NAMALWA (cell line): ENCODE measurements at regions not wholly inside any gene's neighbourhood (a gene's known extent, or its start where the extent isn't known, plus 50 kb on each side); places are given as distances from the start of the nearest gene placed in this dataset.
A peak's percentile ranks its signal among the peaks of the same experiment; 100 is the strongest.

Source experiments
- DNase-seq: peaks from one replicate; pipeline ENCODE4 v3.0.0-alpha.2; 2015; ENCODE audit warnings: low spot score

DNA sequence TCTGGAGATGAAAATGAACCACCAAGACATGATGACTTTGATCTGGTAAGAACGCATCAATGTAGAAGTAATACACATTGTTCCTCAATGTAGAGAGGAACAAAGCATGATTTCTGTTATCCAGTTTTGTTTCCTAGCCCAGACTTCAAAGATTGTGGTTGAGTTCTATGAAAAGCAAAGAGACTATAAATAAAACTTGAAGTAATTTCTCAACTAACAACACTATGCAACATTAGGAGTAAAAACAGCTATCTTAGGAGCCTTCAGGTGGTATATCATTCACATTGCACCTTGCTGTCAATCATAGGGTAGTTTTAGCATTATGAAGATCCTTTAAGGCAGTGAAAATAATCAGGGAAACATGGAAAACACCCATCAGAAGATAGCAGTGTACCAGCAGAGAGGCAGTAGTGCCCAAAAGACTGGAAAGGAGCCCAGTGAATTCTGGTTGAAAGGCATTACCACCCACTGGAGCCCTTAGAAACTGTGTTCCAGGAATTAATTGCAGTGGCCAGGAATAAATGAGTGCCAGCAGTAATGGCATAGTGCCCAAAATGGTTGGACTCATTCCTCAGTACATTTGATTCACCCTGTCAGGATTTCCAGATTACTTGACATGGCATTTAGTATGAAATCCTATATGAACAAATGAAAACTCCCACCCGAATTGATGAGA lies 300.7 kb upstream of the CXXC4 start:
- no peak for DNase-seq

DNA sequence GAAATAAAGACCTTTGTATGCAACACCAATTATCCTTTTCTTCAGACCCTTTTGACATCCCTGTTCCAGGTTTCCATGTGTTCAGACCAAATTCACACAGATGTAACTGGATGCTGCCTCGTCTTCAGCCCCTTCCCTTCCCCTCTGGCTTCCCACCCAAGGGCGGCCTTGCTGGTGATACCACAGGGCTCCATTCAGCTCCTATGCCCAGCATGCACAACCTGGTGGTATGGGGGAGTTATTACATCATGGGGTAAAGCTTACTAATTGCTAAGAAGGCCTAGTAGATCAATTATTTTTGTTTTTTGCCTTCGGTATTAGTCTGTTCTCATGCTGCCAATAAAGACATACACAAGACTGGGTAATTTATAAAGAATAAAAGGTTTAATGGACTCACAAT lies 317.0 kb upstream of the CXXC4 start:
- peak; percentile 19 for DNase-seq

DNA sequence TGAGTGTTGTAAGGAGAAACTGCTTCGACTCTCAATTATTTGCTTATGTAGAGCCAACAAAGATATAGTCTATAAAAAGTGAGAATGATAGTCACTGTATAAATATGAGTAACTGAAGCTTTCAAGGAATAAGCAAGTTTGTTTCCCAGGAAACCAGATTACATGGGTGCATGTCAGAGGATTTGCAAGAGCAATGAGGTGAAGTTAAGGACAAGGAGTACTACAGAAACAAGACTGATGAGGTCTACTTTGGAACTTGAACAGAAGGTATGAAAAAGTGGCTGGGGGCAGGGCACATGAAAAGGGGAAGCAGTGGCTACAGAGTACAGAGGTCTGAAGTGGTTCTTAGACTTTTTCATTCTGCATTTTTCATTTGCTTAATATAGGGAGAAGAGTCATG lies 321.0 kb upstream of the CXXC4 start:
- peak; percentile 8 for DNase-seq

DNA sequence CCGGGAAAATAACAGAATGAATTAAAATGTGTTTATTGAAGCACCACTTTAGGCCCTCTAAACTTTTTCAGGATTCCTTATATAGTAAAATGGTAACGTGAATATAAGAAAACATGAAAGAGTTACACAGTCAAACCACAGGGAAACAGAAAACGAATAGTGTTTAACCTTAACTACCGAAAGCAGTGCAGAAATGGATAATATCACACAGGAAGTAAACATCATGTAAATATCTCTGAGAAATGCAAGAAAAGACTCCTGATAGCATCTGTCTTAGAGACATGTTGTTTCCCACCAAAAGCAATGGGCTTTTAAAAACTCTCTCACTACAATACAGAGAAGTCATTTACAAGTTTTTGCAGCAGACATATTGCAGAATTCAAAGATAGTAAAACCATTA lies 323.9 kb upstream of the CXXC4 start:
- no peak for DNase-seq

DNA sequence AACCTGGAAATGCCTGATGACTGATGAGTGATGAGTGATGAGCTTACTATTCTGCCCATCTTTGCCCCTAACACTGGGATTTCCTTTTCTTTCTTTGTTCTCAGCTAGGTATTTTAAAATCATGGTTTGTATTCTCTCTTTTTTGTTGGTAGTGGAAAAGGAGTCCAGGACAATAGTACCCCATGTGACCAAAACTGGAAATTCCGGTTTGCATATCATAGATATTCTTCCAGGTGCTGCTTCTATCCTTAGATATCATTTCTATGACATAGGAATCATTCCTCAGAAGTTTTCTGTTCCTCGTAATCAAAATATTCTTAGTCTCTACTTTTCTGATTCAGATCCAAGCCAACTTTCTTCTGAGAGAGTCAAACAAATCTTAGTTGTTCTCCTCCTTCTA lies 320.5 kb upstream of the TET2 start:
- DNase-seq = no peak

DNA sequence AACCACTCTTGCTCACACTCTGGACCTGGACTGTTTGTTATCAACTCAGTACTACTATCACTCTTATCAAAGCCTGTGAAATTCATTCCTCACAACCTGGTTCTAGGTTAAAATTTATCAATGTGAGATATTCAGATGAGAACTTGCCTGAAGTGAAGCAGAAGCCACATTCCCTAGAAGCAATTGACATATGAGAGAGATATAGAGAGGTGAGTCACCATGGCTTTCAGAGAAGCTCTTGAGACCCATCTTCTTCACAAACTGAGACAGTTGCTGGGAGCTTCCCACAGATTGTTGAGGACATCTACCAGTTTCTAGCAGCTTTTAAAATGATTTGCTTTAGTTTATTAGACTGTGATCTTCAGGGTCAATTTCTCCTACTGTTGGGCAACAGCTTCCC lies 316.9 kb upstream of the TET2 start:
- no peak for DNase-seq

DNA sequence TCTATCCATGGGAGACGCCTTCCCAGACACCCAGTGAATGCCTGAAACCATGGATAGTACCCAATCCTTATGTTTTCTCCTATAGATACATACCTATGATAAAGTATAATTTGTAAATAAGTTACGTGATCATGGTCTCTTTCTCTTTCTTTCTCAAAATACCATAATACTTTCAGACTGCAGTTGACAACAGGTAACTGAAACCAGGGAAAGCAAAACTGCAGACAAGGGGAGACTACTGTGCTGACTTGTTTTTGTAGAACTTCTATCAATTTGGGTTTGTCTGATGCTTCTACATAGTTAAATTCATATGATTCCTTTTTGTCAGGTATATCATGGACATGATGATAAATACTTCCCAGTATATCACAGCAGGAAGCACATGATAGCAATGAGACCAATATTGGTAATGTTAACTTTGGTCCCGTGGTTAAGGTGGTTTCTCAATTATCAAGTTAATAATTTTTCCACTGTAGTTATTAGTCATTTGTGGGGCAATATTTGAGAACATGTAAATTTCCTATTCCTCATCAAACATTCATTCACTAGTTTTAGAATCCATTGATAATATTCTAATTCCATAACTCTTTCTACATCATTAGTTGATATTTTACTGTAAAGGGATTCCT lies 298.0 kb upstream of the TET2 start:
- no peak for DNase-seq

DNA sequence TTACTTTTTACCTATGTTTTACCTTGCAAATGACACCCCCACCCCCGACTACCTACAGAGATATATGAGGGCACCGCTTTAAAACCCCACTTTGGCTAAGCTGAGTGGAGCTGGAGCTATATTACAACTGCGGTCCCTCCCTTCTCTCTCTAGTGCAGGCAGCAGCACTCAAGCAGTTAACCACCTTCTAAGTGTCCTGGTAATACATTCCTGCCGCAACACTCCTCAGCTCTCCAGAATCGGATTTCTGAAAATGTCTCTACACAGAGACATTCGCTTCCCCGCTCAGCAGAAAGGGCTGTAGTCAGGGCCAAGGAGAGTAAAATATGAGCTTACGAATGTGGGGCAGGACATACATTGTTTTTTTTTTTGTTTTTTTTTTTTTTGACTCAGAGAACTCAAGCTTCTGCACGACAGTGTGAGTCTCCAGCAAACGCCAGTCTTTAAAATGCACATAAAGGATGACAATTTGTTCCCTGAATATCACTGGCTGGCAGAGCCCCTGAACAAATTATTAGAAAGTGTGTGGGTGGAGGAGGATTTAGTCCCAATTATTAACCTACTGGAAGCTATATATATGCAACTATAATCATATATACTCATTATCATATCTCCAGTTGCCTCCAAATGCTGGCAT lies 287.0 kb upstream of the TET2 start:
- no peak for DNase-seq

DNA sequence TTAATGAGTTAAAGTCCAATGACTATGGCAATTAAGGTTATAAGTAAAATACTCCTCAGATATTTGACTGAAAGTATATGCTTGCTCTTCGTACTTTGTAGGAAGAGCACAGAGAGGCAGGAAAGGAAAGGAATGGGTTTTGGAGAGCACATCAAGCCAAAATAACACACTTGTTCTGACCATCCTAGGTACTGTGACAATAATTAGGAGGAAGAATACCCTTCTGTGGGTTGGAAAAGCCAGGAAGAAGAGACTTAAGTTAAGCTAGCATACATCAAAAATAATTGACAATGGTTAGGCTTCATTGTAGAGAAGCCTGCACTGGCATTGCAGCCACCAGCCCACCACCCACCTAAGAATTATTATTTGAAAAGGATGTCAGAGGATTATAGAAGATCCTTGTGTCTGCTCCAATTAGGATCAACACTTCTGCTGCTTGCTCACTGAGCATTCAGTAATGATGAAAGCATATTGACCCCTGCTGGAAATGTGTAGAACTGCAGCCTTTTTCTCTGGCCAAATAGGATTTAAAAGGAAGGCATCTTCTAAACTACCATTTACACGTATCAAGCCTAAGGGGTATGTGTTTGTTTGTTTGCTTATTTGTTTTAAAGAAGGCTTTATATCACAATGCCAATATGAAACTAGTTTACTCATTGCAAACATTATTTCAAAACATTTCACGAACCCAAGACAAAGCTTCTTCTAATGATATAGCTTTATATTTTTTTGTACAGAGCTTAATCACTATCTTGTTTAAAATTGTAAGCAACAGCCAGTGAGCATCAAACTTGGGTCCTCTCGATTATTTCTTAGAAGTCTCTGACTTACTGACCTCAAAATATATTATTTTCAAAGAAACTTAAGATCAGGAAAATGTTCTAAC lies 286.2 kb upstream of the TET2 start:
- DNase-seq = peak; percentile 86

DNA sequence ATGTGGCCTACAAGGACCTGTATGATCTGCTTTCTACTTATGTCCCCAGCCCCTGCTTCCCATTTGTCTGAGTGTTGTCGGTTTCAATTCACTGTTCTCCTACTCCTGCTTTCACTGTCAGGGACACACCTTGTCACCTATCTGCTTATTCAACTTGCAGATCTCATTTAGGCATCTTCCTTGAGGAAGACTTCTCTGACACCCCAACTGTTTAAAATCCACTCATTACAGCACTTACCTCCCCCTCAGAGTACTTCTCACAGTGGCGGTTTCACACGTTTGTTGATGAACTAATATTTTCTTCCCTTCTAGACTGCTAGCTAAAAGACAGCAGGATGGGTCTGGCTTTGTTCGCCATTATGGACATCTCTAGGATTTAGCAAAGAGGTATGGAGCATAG lies 279.9 kb upstream of the TET2 start:
- DNase-seq = no peak

DNA sequence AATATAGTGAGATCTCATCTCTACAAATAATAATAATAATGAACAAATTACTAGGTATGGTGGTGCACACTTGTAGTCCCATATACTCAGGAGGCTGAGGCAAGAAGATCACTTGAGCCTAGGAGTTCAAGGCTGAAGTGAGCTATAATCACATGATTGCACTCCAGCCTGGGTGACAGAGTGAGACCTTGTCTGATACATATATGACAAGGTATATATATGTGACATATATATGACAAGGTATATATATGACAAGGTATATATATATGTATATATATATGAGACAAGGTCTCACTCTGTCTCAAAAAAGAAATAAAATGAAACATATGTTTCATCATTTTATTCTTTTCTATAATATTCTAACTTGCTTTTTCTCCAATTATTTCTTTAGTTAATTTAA lies 278.1 kb upstream of the TET2 start:
- no peak for DNase-seq

DNA sequence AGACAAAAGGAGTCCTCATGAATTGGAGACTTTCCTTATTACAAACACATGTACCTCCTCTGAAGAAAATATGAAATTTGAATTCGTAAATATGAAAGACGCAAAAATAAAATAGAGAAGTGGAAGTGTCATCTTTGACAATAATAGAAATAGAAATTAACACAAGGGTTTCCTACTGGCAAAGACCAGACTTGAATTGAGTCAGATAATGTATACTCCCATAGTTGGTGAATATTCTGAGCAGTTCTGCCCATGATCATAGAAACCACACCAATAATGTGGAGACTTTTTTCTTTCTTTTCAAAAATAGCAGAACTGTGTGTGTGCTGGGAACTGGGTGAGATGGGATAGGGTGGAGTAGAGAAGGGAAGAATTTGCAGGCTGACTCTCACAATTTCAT lies 277.7 kb upstream of the TET2 start:
- DNase-seq = no peak

DNA sequence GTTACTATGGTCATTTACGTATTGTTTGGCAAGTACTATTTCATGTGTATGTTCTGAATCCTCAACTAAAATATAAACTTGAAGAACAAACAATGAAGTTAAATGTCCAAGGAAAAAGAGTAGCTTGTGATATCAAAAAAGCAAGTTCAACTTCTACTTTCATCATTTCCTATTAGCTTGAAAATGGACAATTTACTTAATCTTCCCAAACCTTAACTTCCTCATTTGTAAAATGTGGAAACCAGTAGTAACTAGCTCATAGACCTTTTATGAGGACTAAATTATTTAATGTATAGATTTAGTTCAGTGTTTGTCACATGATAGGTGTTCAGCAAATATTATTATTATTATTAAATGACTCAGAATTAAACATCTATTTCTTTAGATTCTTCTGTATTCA lies 276.8 kb upstream of the TET2 start:
- no peak for DNase-seq

DNA sequence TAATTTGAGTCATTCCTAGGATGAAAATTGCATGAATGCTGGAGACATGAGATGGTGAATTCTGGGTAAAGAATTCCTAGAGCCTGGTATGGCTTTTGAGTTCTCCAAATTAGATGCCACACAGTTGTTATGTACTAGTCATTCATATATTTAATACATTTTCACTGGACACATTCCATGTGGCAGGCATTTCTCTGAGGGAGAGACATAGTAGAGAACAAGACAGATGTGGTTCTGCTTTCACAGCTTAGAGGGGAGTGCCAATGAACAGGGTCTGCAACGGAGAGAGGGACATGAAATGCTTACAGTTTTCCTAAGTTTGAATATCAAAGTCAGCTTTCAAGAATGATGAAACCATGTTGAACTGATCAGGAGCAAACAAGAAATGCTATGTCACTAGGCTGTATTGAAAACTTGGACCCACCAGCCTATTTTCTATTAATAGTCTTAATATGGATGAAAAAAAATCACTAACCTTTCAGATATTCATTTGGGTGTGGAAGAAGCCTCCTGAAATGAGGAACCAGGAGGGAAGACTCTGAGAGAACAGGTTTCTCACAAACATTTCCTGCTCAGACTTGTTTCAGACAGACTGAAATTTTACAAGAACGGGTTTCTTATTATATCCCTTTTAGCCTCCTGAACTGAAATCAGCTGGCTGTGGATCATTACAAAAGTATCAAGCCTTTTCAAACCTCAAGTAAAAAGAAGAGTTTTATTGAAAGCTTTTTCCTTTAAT lies 276.0 kb upstream of the TET2 start:
- DNase-seq = no peak

DNA sequence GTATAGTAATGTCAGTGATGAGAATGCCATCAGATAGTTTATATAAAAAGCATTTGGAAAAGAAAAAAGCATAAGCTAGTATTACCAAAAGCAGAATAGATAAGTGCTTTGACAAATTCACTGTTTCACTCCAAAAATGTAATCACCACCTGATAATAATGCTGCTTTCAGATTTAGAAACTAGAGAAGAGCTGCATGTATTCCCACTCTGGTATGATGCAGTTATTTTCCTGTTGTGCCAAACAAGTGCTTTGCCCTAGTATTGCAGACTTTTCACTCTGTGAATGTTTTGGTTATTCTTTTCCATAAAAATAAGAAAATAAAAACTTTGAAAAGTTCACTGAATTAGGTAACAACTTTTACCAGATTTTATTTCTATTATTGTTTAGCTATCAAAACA lies 267.7 kb upstream of the TET2 start:
- DNase-seq = no peak

DNA sequence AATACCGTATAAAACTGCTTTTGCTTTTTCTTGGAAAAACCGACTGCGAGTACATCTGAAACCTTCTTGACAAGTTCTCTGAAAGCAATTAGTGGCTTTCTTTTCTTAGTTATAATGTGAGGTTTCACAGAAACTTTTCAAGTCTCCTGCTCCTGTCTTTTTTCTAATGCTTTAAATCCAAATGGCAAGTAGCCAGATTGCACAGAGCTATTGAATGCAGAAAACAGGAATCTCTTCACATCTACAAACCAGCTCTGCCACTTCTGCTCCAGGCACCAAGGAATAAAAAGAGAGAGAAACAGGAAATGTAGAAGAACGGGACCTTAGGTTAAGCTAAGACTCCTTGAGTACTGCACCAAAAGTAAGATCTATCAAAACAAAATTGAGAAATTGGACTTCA lies 267.3 kb upstream of the TET2 start:
- DNase-seq = no peak

DNA sequence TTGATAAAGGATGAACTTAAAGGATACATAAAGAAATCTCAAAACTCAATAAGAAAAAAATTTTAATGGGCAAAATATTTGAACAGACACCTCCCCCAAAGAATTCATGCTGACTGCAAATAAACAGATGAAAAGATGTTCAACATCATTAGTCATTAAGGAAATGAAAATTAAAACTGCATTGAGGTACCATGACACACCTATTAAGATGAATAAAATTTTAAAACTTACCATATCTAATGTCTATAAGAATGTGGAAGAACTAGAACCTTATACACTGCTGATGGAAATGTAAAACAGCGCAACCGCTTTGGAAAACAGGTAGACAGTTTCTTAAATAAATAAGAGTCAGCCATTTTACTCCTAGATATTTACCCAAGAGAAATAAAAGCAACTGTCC lies 266.8 kb upstream of the TET2 start:
- no peak for DNase-seq

DNA sequence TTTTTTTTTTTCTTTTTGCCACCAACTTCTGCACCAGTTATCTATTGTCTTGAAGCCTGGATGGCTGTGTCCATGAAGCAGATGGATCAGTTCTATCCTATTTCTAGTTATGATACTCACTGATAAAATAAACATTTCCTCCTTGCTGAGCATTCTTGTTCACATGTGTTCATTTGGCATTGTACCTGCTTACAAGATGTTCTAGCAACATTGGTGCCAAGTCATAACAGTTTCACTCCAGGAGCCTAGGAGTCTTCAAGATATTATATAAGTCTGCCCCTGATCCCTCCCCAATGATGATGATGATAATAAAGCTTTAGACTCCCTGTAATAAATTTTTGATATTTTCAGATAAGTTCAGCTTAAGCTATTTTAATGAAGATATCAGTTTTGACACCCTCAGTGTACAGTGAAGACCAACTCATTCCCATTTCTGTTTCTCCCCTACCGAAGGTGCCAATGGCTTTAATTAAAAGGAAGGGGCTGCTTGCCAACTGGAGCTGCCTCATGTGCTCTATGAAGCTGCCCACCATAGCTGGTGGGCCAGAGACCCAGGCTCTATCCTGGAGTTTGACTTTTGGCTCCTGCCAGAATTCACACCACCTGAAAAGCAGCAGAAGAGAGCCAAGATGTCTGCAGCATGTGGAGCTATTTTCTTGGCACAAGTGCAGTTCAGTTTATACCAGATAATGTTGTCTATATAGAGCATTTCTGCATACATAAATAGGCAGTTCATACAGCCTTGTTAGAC lies 265.4 kb upstream of the TET2 start:
- DNase-seq = no peak

DNA sequence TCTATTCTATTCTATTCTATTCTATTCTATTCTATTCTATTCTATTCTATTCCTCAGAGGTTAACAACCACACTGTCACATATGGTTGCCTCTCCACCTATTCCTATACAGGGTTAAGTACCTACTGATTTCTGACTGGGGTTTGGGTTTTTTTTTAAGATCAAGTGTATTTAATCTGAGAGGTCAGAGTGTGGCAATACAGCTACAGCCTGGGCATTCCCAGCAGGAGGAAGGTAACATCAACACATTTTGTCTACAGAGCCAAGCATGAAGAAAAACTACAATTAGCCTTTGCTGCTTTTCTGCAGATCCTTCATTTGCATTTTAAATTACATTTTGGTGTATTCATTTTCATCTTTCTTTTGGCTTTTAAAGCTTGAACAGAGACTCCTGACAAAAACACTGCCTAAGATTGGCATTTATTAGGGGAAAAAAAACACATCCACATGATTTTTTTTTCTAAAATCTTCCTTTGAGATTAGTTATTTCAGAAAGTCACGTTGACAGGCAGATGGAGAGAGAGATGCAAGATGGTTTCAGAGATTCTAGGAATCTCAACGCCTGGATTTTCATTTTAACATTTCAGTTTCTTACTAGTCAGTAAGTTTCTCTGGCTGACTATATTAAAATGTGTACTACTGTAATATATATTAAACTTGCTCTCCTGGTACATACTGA lies 255.9 kb upstream of the TET2 start:
- no peak for DNase-seq
